Skeletal muscle tissue (tissue), 3 donors: ENCODE measurements at regions not wholly inside any gene's neighbourhood (a gene's known extent, or its start where the extent isn't known, plus 50 kb on each side); places are given as distances from the start of the nearest gene placed in this dataset.

Source experiments
- H3K27ac ChIP-seq: one replicate; pipeline ENCODE4 v1.7.0; 2013; ENCODE audit warnings: mild to moderate bottlenecking, low read depth, low read length, inconsistent platforms
- H3K27me3 ChIP-seq, 3 donors: one replicate each; pipeline ENCODE4 v1.7.0; 2013; ENCODE audit warnings: low read length in 3 of 3; ENCODE audit not compliant: control insufficient read depth in 3 of 3, insufficient read depth in 3 of 3
- H3K36me3 ChIP-seq, 3 donors: one replicate each; pipeline ENCODE4 v1.7.0; 2013; ENCODE audit warnings: low read length in 3 of 3; ENCODE audit not compliant: control insufficient read depth in 3 of 3, insufficient read depth in 3 of 3
- H3K4me1 ChIP-seq, 3 donors: one replicate each; pipeline ENCODE4 v1.7.0; 2013; ENCODE audit warnings: low read length in 3 of 3, mild to moderate bottlenecking in 3 of 3; ENCODE audit not compliant: control insufficient read depth in 3 of 3, insufficient read depth in 3 of 3
- H3K4me3 ChIP-seq, 3 donors: one replicate each; pipeline ENCODE4 v1.7.0; 2013; ENCODE audit warnings: low read length in 3 of 3
- H3K9ac ChIP-seq, 3 donors: one replicate each; pipeline ENCODE4 v1.7.0; 2013; ENCODE audit warnings: low read length in 3 of 3, mild to moderate bottlenecking in 3 of 3, moderate library complexity in 2 of 3, low read depth in 1 of 3
- H3K9me3 ChIP-seq, 3 donors: one replicate each; pipeline ENCODE4 v1.7.0; 2013; ENCODE audit warnings: low read length in 3 of 3; ENCODE audit not compliant: control insufficient read depth in 3 of 3
- donor health status: Osteomylitis.

DNA sequence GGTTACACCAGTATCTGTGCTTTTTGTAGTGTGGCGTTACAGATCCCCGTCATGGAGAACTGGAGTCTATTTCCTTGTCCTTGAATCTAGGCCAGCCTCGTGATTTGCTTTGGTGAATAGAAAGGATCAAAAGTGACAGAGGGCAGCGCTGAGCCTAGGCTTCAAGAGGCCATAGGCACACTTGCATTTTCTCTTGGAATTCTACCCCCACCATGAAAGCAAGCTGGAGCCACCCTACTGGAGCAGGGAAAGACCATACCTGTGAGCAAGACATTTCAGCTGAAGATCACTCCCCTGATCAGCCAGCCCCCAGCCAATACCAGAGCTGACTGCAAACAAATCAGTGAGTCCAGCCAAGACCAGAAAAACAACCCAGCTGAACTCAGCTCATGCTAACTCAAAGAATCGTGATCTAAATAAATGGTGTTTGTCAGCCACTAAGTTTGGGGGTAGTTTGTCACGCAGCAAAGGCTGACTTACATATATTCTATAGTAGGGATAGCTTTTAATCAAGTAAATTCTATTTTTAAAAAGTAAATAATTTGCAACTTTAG, 521.9 kb upstream of the TBX3 start:
- no peaks in the 10 kb centered on the region for H3K36me3 ChIP-seq
- H3K4me3 ChIP-seq: no peak overlapping the region
- H3K9me3 ChIP-seq: no peaks in the 10 kb centered on the region
- no peak overlapping the region for H3K9ac ChIP-seq
- peaks cover 0 to 11% (median 7%) of the 10 kb centered on the region in 3 donors for H3K4me1 ChIP-seq
- no peaks in the 10 kb centered on the region for H3K27me3 ChIP-seq
- no peak overlapping the region for H3K27ac ChIP-seq

GRCh38 chr12:115204957-115205754, 521.2 kb upstream of the TBX3 start:
- Histone ChIP-seq H3K9ac (no peak overlapping the region), H3K36me3 (no peaks in the 10 kb centered on the region), H3K27ac (no peak overlapping the region), H3K4me3 (no peak overlapping the region), H3K9me3 (no peaks in the 10 kb centered on the region), H3K4me1 (peaks cover 0 to 11% (median 7%) of the 10 kb centered on the region in 3 donors), H3K27me3 (no peaks in the 10 kb centered on the region)

DNA sequence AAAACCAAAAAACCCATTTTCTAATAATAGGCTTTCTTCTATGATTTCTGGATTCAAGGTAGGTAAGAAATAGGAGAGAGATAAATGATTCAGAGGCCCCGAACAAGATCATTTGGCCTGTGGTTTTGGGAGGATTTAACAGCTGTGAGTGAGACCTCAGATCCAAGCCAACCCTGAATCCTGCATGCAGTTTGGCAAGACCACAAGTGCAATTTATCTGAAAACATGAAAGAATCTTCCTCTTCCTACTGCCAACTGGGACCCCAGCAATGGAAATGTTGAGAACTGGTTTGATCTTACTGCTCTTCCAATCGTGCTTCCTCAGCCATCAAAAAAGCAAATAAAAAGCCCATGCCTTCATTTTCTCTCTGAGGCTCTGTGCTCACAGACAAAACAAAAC, 519.7 kb upstream of the TBX3 start:
- Histone ChIP-seq H3K4me3 (no peak overlapping the region), H3K27ac (no peak overlapping the region), H3K36me3 (no peaks in the 10 kb centered on the region), H3K27me3 (no peaks in the 10 kb centered on the region), H3K9me3 (no peaks in the 10 kb centered on the region), H3K9ac (no peak overlapping the region), H3K4me1 (peaks cover 3 to 7% (median 6%) of the 10 kb centered on the region in 3 donors)

DNA sequence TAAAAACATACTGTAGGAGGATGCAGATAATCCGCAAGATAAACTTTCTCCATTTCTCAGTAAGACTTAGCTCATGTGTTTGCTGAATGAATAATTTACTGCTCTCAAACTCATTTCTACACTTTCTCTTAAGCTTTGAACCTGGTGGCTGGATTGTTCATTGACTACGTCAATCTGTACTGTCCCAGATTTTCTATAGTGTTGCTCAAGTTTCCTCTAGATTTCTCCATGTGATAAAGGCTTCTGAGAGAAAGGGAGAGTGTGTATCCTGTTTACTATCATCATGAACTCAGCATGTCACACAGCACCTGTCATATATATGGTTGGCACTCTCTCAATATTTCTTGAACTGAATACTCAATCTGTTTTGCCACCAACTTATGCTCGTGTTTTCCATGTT, 518.0 kb upstream of the TBX3 start:
- H3K27ac ChIP-seq: no peak overlapping the region
- H3K4me1 ChIP-seq: peaks cover 3 to 6% (median 4%) of the 10 kb centered on the region in 3 donors
- no peaks in the 10 kb centered on the region for H3K9me3 ChIP-seq
- H3K4me3 ChIP-seq: no peak overlapping the region
- H3K36me3 ChIP-seq: no peaks in the 10 kb centered on the region
- H3K9ac ChIP-seq: no peak overlapping the region
- H3K27me3 ChIP-seq: no peaks in the 10 kb centered on the region

DNA sequence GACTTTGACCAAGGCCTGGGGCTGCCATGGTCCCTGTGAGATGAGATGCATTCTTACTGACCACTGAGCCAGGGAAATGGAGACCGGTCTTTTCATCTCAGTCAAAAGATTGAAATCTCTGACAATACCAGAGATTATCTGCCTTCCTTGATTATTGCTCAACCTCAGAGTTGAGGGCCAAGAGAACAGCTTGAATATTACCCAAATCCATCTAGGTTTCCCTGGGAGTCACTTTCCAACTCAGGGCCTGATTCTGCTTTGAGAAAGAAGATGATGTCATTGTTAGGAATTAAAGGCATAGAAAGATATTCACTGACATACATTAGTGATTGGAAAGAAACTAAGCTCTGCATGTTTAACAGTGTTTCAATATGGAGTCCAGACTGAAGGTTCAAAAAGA, 515.9 kb upstream of the TBX3 start:
- H3K9ac ChIP-seq: no peak overlapping the region
- H3K27ac ChIP-seq: no peak overlapping the region
- no peaks in the 10 kb centered on the region for H3K27me3 ChIP-seq
- H3K9me3 ChIP-seq: no peaks in the 10 kb centered on the region
- H3K4me1 ChIP-seq: peaks cover 0 to 3% (median 0%) of the 10 kb centered on the region in 3 donors
- no peak overlapping the region for H3K4me3 ChIP-seq
- no peaks in the 10 kb centered on the region for H3K36me3 ChIP-seq

DNA sequence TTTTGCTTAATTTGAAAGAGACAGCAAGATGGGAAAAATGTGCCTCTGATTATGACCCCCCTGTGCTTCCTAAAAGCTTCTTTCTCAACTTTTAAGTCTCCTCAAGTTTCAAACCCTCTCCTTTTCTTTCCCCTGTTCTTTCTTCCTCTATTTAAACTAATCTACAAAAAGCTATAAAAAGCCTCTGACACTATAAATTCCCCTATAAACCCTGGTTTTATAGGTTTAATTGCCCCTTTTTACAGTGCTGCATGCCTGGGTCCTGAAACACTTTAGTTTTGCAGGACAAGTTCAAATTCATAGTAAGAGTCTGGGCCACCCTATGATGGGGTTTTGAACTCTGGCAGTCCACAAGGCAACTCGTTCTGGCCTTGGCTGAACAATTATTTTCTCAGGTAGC, 510.9 kb upstream of the TBX3 start:
- H3K27me3 ChIP-seq: no peaks in the 10 kb centered on the region
- no peaks in the 10 kb centered on the region for H3K9me3 ChIP-seq
- H3K27ac ChIP-seq: no peak overlapping the region
- peaks cover 0 to 4% (median 0%) of the 10 kb centered on the region in 3 donors for H3K4me1 ChIP-seq
- H3K9ac ChIP-seq: no peak overlapping the region
- no peaks in the 10 kb centered on the region for H3K36me3 ChIP-seq
- no peak overlapping the region for H3K4me3 ChIP-seq

DNA sequence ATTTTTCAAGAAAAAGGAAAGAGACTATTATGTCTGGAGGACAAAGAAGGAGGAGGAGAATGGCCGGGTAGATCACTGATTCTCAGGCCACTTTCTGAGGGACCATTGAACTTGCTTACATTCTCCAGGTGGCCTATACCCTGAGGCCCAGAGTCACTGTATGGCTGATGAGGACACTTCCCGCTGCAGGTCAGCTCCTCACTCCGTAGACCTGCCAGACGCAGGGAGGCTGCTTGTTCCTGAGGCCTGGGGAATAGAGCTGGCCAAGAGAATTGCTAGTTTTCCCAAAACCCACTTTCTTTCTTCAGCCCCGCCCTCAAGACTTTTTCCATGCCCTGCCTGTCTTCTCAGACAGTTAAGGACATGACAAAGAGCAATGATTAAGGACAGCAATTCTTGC, 510.5 kb upstream of the TBX3 start:
- no peaks in the 10 kb centered on the region for H3K9me3 ChIP-seq
- no peaks in the 10 kb centered on the region for H3K36me3 ChIP-seq
- no peak overlapping the region for H3K27ac ChIP-seq
- no peak overlapping the region for H3K4me3 ChIP-seq
- H3K4me1 ChIP-seq: peaks cover 0 to 3% (median 0%) of the 10 kb centered on the region in 3 donors
- no peaks in the 10 kb centered on the region for H3K27me3 ChIP-seq
- no peak overlapping the region for H3K9ac ChIP-seq

- Histone ChIP-seq H3K36me3 (no peaks in the 10 kb centered on the region), H3K27me3 (no peaks in the 10 kb centered on the region), H3K9me3 (no peaks in the 10 kb centered on the region), H3K9ac (no peak overlapping the region), H3K27ac (no peak overlapping the region), H3K4me3 (no peak overlapping the region), H3K4me1 (peaks cover 0 to 3% (median 0%) of the 10 kb centered on the region in 3 donors)
Measured at GRCh38 chr12:115191342-115191741, 507.4 kb upstream of the TBX3 start.

DNA sequence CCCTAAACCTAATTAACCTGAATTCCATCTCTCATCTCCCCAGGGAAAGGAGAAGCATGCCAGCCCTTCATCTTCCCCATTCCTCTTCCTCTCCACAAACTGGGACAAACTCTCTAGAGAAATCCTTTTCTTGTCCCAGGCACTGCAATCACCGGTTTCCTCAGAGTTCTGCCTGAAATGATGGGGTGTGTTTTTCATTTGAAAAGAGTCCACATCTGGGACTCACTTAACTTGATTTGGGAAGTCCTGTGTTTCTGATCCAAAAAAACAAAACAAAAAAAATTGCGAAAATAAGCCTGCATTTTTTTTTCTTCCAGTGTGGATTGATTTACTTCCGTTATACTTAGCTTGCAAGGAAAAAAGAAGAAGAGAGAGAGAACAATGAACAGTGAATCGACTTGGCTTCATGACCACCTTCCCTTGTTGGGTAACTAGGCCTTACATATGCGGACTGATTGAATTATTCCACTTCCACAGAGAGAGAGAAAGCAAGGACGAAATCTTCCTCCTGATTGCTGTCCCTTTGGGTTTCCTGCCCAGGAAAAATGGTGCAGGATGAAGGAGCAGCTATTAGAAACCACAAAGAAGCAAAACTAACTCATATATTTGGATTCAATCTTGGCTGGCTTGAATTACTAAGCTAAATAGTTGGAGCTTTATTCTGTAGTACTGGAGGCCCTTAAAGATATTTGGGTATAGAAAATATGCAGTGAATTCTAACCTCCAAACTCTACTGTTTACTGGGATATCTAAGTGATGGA, 506.2 kb upstream of the TBX3 start:
- H3K9me3 ChIP-seq: no peaks in the 10 kb centered on the region
- H3K27me3 ChIP-seq: no peaks in the 10 kb centered on the region
- H3K9ac ChIP-seq: no peak overlapping the region
- no peak overlapping the region for H3K27ac ChIP-seq
- no peaks in the 10 kb centered on the region for H3K36me3 ChIP-seq
- H3K4me3 ChIP-seq: no peak overlapping the region
- peaks cover 0 to 3% (median 0%) of the 10 kb centered on the region in 3 donors for H3K4me1 ChIP-seq

- H3K4me3 ChIP-seq: no peak overlapping the region
- no peaks in the 10 kb centered on the region for H3K27me3 ChIP-seq
- H3K9me3 ChIP-seq: no peaks in the 10 kb centered on the region
- peaks cover 0 to 3% (median 0%) of the 10 kb centered on the region in 3 donors for H3K4me1 ChIP-seq
- H3K36me3 ChIP-seq: no peaks in the 10 kb centered on the region
- no peak overlapping the region for H3K27ac ChIP-seq
- no peak overlapping the region for H3K9ac ChIP-seq
Measured at GRCh38 chr12:115185506-115185905, 501.5 kb upstream of the TBX3 start.
